Suprapubic skin (tissue), 4 donors: ENCODE measurements at regions not wholly inside any gene's neighbourhood (a gene's known extent, or its start where the extent isn't known, plus 50 kb on each side); places are given as distances from the start of the nearest gene placed in this dataset.

ENCODE experiments used
- CTCF ChIP-seq, 2 donors: fragments of 200-600 bp in 1 of 2; fragments of 450-650 bp in 1 of 2; sonication (generic) in 1 of 2; IDR thresholded peaks; one replicate each; pipeline ENCODE4 v1.5.1; 2016 to 2019; ENCODE audit warnings: antibody characterized with exemption in 2 of 2, mild to moderate bottlenecking in 1 of 2, moderate library complexity in 1 of 2
- EP300 ChIP-seq: sonication (generic); formaldehyde crosslinking; IDR thresholded peaks from one replicate; pipeline ENCODE4 v1.6.1; 2017; ENCODE audit warnings: antibody characterized with exemption
- POLR2A ChIP-seq, 2 donors: fragments of 450-650 bp; IDR thresholded peaks; one replicate each; pipeline ENCODE4 v1.6.1; 2017; ENCODE audit warnings: antibody characterized with exemption in 2 of 2, mild to moderate bottlenecking in 2 of 2, moderate library complexity in 2 of 2
- POLR2AphosphoS5 ChIP-seq, 3 donors: sonication (generic); formaldehyde crosslinking; IDR thresholded peaks; one replicate each; pipeline ENCODE4 v1.6.1; 2017; ENCODE audit warnings: antibody characterized with exemption in 3 of 3

GRCh38 chr14:54050759-54051158 is 94.1 kb upstream of the BMP4 start:
- TF ChIP-seq CTCF (IDR thresholded peaks at IDR 0.05) (no peak), POLR2AphosphoS5 (IDR thresholded peaks at IDR 0.05) (no peak), POLR2A (IDR thresholded peaks at IDR 0.05) (no peak), EP300 (no peak)
